HFFc6 (cell line): ENCODE measurements at regions not wholly inside any gene's neighbourhood (a gene's known extent, or its start where the extent isn't known, plus 50 kb on each side); places are given as distances from the start of the nearest gene placed in this dataset.

Experiments
- DNase-seq: peaks from one replicate; pipeline ENCODE4 v3.0.0-alpha.2; 2018
- H3K27ac Mint-ChIP-seq: 2 replicates; pipeline ENCODE4 v1.8.0; 2020; ENCODE audit warnings: mild to moderate bottlenecking, mixed read lengths
- H3K27me3 Mint-ChIP-seq: 2 replicates; pipeline ENCODE4 v1.8.0; 2021; ENCODE audit warnings: mild to moderate bottlenecking, moderate library complexity, mixed read lengths; ENCODE audit not compliant: insufficient read depth
- H3K36me3 Mint-ChIP-seq: 2 replicates; pipeline ENCODE4 v1.8.0; 2021; ENCODE audit warnings: low read depth, mixed read lengths
- H3K4me1 Mint-ChIP-seq: 2 replicates; pipeline ENCODE4 v1.8.0; 2020; ENCODE audit warnings: low read depth, mixed read lengths
- H3K4me3 Mint-ChIP-seq: 2 replicates; pipeline ENCODE4 v1.8.0; 2020; ENCODE audit warnings: mild to moderate bottlenecking, moderate library complexity, mixed read lengths
- H3K9me3 Mint-ChIP-seq: 2 replicates; pipeline ENCODE4 v1.8.0; 2020; ENCODE audit warnings: mild to moderate bottlenecking, mixed read lengths
- CTCF ChIP-seq: fragments of 200-600 bp; sonication (generic); IDR thresholded peaks from 2 replicates; pipeline ENCODE4 v1.5.0; 2021; ENCODE audit warnings: antibody characterized with exemption, mild to moderate bottlenecking

- no peak for TF ChIP-seq CTCF
- H3K27ac Mint-ChIP-seq = no peak overlapping the region
- no peak for DNase-seq
- H3K27me3 Mint-ChIP-seq = no peaks in the 10 kb centered on the region; the same call in 1 of the 2 replicates
- H3K4me3 Mint-ChIP-seq = no peak overlapping the region
- H3K9me3 Mint-ChIP-seq = peaks cover 51% of the 10 kb centered on the region
- H3K36me3 Mint-ChIP-seq = no peaks in the 10 kb centered on the region
- no peaks in the 10 kb centered on the region for H3K4me1 Mint-ChIP-seq
Measured at GRCh38 chr13:107883561-107884175, 331.7 kb downstream of the LIG4 start.

GRCh38 chr13:107882708-107883560, 332.4 kb downstream of the LIG4 start:
- Mint-ChIP-seq H3K4me1 (no peaks in the 10 kb centered on the region), H3K4me3 (no peak overlapping the region), H3K9me3 (peaks cover 48% of the 10 kb centered on the region)

GRCh38 chr13:107881362-107881761, 334.0 kb downstream of the LIG4 start:
- no peak for TF ChIP-seq CTCF
- DNase-seq = no peak
- H3K36me3 Mint-ChIP-seq = no peaks in the 10 kb centered on the region
- H3K27ac Mint-ChIP-seq = no peak overlapping the region
- H3K4me1 Mint-ChIP-seq = no peaks in the 10 kb centered on the region
- H3K4me3 Mint-ChIP-seq = no peak overlapping the region
- H3K27me3 Mint-ChIP-seq = no peaks in the 10 kb centered on the region; the same call in 1 of the 2 replicates
- H3K9me3 Mint-ChIP-seq = peaks cover 44% of the 10 kb centered on the region

More at GRCh38 chr13:107882708-107883560, 332.4 kb downstream of the LIG4 start:
- TF ChIP-seq CTCF = no peak
- no peaks in the 10 kb centered on the region; the same call in 1 of the 2 replicates for H3K27me3 Mint-ChIP-seq
- no peak overlapping the region for H3K27ac Mint-ChIP-seq
- DNase-seq = no peak
- H3K36me3 Mint-ChIP-seq = no peaks in the 10 kb centered on the region

- TF ChIP-seq CTCF = no peak
- Mint-ChIP-seq H3K36me3 (no peaks in the 10 kb centered on the region), H3K4me1 (no peaks in the 10 kb centered on the region), H3K27me3 (0 out of 2 replicates have a peak, but pooled peaks cover 1% of the 10 kb centered on the region), H3K9me3 (peaks cover 16% of the 10 kb centered on the region), H3K27ac (no peak overlapping the region), H3K4me3 (no peak overlapping the region)
- DNase-seq = no peak
Measured at GRCh38 chr13:107874456-107874855, 340.9 kb downstream of the LIG4 start.

GRCh38 chr13:107873926-107874325, 341.4 kb downstream of the LIG4 start:
- Mint-ChIP-seq H3K4me1 (no peaks in the 10 kb centered on the region), H3K4me3 (no peak overlapping the region), H3K27me3 (0 out of 2 replicates have a peak, but pooled peaks cover 1% of the 10 kb centered on the region), H3K36me3 (no peaks in the 10 kb centered on the region), H3K27ac (no peak overlapping the region), H3K9me3 (peaks cover 10% of the 10 kb centered on the region; the same call in 1 of the 2 replicates)
- no peak for DNase-seq
- no peak for TF ChIP-seq CTCF
